ENCODE measurements at regions not wholly inside any gene's neighbourhood (a gene's known extent, or its start where the extent isn't known, plus 50 kb on each side); places are given as distances from the start of the nearest gene placed in this dataset.

- no peak overlapping the region for H3K27ac ChIP-seq
- TF ChIP-seq, protein P1, sequence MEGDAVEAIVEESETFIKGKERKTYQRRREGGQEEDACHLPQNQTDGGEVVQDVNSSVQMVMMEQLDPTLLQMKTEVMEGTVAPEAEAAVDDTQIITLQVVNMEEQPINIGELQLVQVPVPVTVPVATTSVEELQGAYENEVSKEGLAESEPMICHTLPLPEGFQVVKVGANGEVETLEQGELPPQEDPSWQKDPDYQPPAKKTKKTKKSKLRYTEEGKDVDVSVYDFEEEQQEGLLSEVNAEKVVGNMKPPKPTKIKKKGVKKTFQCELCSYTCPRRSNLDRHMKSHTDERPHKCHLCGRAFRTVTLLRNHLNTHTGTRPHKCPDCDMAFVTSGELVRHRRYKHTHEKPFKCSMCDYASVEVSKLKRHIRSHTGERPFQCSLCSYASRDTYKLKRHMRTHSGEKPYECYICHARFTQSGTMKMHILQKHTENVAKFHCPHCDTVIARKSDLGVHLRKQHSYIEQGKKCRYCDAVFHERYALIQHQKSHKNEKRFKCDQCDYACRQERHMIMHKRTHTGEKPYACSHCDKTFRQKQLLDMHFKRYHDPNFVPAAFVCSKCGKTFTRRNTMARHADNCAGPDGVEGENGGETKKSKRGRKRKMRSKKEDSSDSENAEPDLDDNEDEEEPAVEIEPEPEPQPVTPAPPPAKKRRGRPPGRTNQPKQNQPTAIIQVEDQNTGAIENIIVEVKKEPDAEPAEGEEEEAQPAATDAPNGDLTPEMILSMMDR (conservative IDR thresholded peaks at IDR 0.05), result no peak
- no peak for TF ChIP-seq ZFX (IDR thresholded peaks at IDR 0.05)
These were observed 242.0 kb downstream of the ARHGAP12 start for GRCh38 chr10:31686599-31686998.

DNA sequence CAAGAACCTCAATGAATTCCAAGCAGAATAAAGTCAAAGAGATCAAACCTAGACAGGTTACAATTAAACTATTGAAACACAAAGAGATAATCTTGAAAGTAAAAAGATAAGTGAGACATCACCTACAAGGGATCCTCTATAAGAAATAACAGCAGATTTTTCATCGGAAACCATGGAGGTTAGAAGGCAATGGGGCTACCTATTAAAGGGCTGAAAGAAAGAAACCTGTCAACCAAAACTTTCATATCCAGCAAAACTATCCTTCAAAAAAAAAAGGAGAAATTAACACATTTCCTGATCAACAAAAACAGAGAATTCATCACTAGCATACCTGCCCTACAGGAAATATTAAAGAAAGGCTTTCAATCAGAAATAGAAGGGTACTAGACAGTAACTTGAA, 244.9 kb downstream of the ARHGAP12 start:
- TF ChIP-seq ZFX (IDR thresholded peaks at IDR 0.05), result no peak
- TF ChIP-seq, protein P1 (conservative IDR thresholded peaks at IDR 0.05), result no peak
- no peak overlapping the region for H3K27ac ChIP-seq

DNA sequence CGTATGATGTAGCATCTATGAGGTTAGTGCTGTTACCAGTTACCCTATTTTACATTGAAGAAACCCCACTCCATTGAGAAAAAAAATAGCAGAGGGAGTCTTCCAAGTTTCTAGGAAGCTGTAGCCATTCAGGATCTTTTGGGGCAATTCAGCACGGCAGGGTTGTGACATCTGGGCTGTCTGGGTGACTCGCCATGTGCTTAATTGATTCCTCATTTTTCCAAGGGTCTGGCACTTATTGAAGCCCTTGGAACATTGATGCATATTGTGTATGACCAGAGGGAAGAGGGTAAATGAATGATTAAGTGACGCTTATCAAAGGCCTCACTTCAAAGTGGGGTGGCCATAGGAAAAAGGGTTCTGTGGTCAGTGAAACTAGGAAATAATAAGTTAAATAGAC, 248.7 kb downstream of the ARHGAP12 start:
- no peak overlapping the region for H3K27ac ChIP-seq
- no peak for TF ChIP-seq ZFX (IDR thresholded peaks at IDR 0.05)
- TF ChIP-seq, protein P1 (conservative IDR thresholded peaks at IDR 0.05), result no peak

DNA sequence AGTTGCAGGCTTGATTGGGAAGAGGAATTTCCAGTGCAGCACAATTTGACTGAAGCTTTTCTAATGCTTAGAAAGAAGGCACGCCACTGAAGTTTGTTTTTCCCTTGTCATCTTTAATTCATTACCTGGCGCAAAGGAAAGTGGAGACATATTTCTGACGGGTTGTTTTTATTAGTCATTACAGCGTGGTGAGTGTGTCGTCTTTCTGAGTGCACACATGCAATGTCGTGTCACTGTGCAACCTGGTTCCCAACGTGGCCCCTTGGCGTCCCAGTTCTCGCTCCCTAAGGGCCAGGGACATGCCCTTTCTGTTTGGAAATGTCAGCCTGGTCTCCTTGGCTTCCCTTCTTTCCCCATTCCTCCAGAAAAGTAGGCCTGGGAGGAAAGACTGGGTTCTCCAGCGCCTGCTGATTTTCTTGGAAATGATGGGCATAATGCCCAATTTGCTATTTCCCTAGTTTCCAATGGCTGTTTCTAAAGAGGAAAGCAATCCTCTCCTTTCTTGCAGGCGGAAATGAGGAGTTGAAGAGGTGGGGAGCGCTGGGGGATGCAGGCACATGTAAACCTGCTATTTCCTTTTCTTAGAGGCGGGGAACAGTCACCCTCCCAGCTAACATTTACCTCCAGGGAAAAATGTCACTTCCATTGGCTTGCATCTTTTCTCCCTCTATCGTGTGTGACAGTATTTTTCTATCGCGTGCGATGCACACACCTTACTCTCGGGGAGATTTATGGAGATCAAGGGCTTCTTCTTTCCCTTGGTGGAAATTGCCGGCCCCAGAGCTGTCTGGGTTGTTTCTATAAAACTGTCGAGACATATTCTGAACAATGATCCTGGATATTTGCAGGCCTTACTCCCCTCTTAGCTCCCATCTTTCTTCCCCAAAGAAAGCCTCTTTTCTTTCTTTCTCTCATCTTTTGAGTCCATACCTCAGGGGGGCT, 249.8 kb downstream of the ARHGAP12 start:
- TF ChIP-seq, protein P1 (conservative IDR thresholded peaks at IDR 0.05), result no peak
- no peak for TF ChIP-seq ZFX (IDR thresholded peaks at IDR 0.05)

GRCh38 chr10:31678139-31678536, 250.5 kb downstream of the ARHGAP12 start:
- H3K27ac ChIP-seq, result no peak overlapping the region
- TF ChIP-seq, protein P1 (conservative IDR thresholded peaks at IDR 0.05), result no peak
- TF ChIP-seq ZFX (IDR thresholded peaks at IDR 0.05), result no peak

More for the DNA sequence above, 249.8 kb downstream of the ARHGAP12 start:
- no peak overlapping the region for H3K27ac ChIP-seq

- TF ChIP-seq, protein P1 (conservative IDR thresholded peaks at IDR 0.05), result no peak
- TF ChIP-seq ZFX (IDR thresholded peaks at IDR 0.05), result no peak
- no peak overlapping the region for H3K27ac ChIP-seq
These were observed 251.2 kb downstream of the ARHGAP12 start for GRCh38 chr10:31677195-31678138.
